ENCODE measurements at regions not wholly inside any gene's neighbourhood (a gene's known extent, or its start where the extent isn't known, plus 50 kb on each side); places are given as distances from the start of the nearest gene placed in this dataset.
A peak's percentile ranks its signal among the peaks of the same experiment; 100 is the strongest.

- TF ChIP-seq CTCF (IDR thresholded peaks at IDR 0.05; ENCODE audit: insufficient read depth, low read length, poor library complexity, severe bottlenecking): no peak
- no peak overlapping the region for H3K4me3 ChIP-seq (replicated peaks; ENCODE audit: low read depth, low read length)
- no peak for DNase-seq (ENCODE audit: extremely low read depth, insufficient read length)
- peaks cover 3% of the 10 kb centered on the region for H3K36me3 ChIP-seq (ENCODE audit: control insufficient read depth, insufficient read depth, low read length)
- no peaks in the 10 kb centered on the region for H3K27me3 ChIP-seq (replicated peaks; ENCODE audit: control insufficient read depth, insufficient read depth, low read length)
Measured at GRCh38 chr6:26280407-26280806, 84.6 kb upstream of the BTN3A2 start.

- peak; percentile 67 for DNase-seq (ENCODE audit: extremely low read depth, insufficient read length)
- Histone ChIP-seq H3K4me3 (replicated peaks; ENCODE audit: low read depth, low read length) (peak overlapping the region; percentile 77), H3K27me3 (replicated peaks; ENCODE audit: control insufficient read depth, insufficient read depth, low read length) (no peaks in the 10 kb centered on the region), H3K36me3 (ENCODE audit: control insufficient read depth, insufficient read depth, low read length) (peaks cover 3% of the 10 kb centered on the region)
- no peak for TF ChIP-seq CTCF (IDR thresholded peaks at IDR 0.05; ENCODE audit: insufficient read depth, low read length, poor library complexity, severe bottlenecking)
Measured at GRCh38 chr6:26284537-26285142, 80.4 kb upstream of the BTN3A2 start.

GRCh38 chr6:26285143-26286134 is 79.6 kb upstream of the BTN3A2 start:
- Histone ChIP-seq H3K27me3 (replicated peaks; ENCODE audit: control insufficient read depth, insufficient read depth, low read length) (no peaks in the 10 kb centered on the region), H3K4me3 (replicated peaks; ENCODE audit: low read depth, low read length) (peak overlapping the region; percentile 77), H3K36me3 (ENCODE audit: control insufficient read depth, insufficient read depth, low read length) (peaks cover 3% of the 10 kb centered on the region)
- no peak for TF ChIP-seq CTCF (IDR thresholded peaks at IDR 0.05; ENCODE audit: insufficient read depth, low read length, poor library complexity, severe bottlenecking)
- DNase-seq (ENCODE audit: extremely low read depth, insufficient read length): peak; percentile 93

GRCh38 chr6:26286168-26286877 is 78.7 kb upstream of the BTN3A2 start:
- H3K27me3 ChIP-seq (replicated peaks; ENCODE audit: control insufficient read depth, insufficient read depth, low read length): no peaks in the 10 kb centered on the region
- H3K4me3 ChIP-seq (replicated peaks; ENCODE audit: low read depth, low read length): peak overlapping the region; percentile 77
- peak; percentile 74 for DNase-seq (ENCODE audit: extremely low read depth, insufficient read length)

GRCh38 chr6:26288155-26288554 is 76.8 kb upstream of the BTN3A2 start:
- H3K4me3 ChIP-seq (replicated peaks; ENCODE audit: low read depth, low read length): no peak overlapping the region
- no peaks in the 10 kb centered on the region for H3K27me3 ChIP-seq (replicated peaks; ENCODE audit: control insufficient read depth, insufficient read depth, low read length)
- no peaks in the 10 kb centered on the region for H3K36me3 ChIP-seq (ENCODE audit: control insufficient read depth, insufficient read depth, low read length)
- TF ChIP-seq CTCF (IDR thresholded peaks at IDR 0.05; ENCODE audit: insufficient read depth, low read length, poor library complexity, severe bottlenecking): no peak
- no peak for DNase-seq (ENCODE audit: extremely low read depth, insufficient read length)

More at GRCh38 chr6:26286168-26286877, 78.7 kb upstream of the BTN3A2 start:
- TF ChIP-seq CTCF (IDR thresholded peaks at IDR 0.05; ENCODE audit: insufficient read depth, low read length, poor library complexity, severe bottlenecking): no peak
- no peaks in the 10 kb centered on the region; the same call in 1 of the 2 replicates for H3K36me3 ChIP-seq (ENCODE audit: control insufficient read depth, insufficient read depth, low read length)
